ENCODE measurements at regions not wholly inside any gene's neighbourhood (a gene's known extent, or its start where the extent isn't known, plus 50 kb on each side); places are given as distances from the start of the nearest gene placed in this dataset.

DNA sequence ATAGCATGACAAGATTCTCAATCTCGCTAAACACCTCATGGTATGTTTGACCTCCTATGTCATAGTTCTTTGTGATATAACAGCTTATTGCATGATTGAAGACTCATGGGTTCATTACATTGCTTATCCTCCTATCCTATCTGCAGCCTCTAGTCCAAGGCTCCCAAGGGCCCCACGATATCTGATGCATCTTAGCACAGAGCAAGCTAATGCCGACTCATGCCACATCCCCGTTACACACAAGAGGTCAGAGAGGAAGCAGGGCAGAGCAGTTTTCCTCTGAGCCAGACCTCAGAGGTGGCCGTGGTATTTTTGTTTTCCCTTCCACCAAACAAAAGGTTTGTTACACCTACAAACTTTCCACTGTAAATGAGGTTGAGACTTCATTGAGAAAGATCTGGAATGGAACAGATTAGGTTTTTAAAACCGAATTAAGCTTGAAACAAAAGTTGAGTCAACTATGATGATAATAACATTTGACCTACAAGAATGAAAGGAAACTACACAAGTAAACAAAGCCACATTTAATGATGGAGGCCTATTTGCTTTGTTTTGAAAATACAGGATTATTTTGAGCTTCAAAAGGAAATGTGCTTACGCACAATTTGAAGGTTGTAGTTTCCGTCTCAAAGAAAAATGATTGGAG lies 133.9 kb upstream of the MYLIP start:
- no peak for DNase-seq (ENCODE audit: low spot score)

DNA sequence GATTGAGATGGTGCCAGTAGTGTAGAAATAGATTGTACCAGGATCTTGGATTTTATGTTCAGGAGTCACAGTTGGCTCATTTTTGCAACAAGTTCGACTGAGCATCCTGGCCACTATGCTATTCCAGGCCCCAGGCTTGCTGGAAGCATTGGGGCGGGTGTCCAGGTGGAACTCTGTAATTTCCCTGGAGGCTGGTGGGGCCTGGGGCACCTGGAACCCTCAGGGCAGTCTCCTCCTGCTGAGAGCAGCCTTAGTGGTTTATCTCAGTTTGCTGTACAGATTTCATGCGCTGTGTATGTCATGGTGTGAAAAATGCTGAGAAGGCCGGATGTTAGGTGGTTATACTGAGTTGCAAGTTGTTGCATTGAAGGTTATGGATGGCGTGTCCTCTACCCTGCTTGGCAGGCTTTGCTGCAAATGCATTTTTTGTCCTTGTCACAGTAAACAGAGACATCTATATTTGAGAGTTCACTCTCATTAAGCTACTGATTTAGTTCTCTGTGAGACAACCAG lies 135.1 kb upstream of the MYLIP start:
- no peak for DNase-seq (ENCODE audit: low spot score)

DNA sequence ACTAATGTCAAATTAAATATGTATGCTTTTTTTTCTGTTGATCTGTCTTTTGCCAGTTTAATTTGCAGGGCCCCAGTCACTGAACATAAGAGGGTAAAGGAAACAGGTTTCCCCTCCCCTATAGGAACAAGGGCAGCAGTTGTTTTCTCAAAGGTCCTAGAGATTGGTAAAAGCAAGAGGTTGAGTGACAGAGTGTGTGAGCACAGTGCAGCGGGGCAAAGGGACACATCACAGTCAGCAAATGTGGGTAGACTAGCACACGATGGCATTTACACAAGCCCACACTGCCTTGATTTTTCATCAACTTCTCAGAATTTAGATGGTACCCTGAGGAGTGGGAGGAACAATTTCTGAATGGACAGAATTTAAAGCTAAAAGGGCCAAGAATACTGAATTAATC lies 138.7 kb upstream of the MYLIP start:
- no peak for DNase-seq (ENCODE audit: low spot score)

DNA sequence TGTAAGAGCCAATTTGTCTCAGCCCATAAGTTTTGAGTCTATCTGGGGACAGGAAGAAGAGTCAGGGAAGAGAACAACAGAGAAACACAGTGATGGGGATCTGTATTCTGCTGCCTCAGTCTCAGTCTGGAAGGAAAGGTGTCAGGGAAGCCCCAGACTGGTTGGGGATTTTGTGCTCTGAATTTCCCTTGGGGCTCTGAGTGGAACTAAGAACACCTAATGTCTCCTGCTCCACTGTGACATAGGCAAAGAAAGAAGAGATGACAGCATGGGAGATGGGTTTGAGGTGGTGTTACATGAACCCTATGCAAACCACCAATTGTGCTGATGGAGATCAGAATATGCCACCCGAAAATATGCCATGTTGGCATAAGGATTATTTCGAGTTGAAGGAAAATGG lies 139.5 kb upstream of the MYLIP start:
- DNase-seq (ENCODE audit: low spot score) = no peak

DNA sequence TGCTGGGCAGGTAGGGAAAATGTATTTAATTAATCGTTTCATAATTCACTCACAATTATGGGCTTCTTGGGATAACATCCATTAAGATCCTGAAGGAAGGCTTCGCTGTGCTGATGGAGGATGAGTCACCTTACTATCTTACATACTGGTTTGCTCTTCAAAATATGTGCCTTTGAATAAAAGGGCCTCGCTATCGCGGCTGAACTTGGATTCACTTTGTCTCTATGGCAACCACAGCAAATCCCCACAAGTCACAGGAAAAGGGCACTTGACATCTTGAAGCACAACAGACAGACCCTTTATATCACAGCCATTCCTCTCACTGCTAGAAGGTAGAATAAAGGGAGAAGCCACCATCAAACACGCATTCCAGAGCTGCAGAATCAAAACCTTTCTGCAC lies 141.3 kb upstream of the MYLIP start:
- DNase-seq (ENCODE audit: low spot score) = peak; percentile 38

DNA sequence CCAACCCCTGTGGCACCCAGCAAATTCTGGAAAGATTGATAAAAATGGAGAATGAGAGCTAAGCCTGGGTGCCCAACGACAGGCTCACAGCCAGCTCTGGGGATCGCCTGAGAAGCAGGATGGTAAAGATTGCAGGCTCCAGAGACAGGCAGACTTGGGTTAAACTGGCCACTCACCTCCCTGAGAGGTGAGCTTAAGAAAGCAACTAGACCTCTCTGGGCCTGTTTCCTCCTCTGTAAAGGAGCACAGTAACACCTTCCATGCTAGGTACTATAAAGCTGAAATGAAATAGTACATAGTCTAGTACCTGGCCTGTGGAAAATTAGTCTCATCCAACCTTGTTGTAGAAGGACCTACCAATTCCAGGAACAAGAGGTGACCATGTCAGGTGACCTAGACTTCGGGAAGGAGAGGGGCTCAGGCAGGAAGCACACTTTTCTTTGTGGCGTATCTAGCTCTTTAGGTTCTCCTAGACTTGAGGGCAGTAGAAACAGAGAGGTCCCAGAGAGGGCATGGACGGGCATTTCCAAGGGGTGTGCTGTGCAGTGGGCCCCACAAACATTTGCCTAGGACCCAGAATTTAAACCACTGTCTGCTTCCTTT lies 142.8 kb upstream of the MYLIP start:
- no peak for DNase-seq (ENCODE audit: low spot score)

DNA sequence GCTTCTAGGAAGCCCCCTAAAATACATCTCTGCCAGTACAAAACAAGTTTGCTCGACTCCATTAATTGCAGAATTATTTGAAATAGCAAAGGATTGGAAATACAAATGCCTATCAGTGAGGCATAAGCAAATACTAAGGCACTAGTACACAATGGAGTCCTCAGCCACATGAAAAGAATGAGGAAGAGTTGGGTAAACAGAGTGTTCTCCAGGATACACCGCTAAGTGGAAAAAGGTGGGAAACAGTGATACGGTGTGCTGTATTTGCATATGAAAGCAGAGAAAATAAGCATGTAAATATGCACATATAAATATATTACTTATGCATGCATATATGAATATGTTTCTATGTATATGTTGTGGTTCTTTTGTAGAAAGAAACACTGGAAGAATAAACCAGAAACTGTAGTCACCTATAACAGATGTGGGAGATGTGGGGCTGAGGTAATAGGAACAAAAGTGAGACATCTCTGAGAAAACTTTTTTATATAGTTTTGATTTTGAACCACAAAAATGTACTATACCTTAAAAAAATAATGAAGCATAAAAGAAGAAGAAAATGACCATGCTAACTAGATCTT lies 143.4 kb upstream of the MYLIP start:
- no peak for DNase-seq (ENCODE audit: low spot score)

DNA sequence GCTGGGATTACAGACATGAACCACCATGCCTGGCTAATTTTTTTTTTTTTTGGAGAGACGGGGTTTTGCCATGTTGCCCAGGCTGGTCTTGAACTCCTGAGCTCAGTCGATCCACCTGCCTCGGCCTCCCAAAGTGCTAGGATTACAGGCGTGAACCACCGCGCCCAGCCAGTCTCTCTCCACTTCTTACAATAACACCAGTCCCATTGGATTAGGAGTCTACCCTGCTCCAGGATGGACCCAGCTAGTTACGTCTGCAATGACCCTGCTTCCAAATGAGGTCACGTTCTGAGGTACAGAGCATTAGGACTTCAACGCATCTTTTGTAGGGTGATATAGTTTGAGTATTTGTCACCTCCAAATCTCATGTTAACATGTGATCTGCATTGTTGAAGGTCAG lies 146.9 kb upstream of the MYLIP start:
- DNase-seq (ENCODE audit: low spot score) = no peak

DNA sequence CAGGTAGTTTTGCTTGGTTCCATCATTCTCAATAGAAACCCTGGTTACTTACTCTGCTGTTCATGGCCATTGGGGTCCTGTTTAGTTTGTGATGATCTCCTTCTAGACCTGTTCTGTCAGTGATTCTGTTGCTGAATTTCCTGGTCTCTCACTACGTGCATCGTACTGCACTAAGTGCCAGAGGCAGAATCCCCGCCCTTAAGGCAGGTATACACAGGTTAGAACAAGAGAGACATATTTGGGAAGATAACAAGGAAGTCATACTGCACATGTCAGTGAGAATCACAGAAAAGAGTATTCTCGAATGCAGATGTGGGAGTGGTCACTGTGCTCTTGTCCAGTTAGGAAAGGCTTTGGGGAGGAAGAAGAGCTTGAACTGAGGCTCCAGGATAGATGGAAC lies 148.1 kb upstream of the MYLIP start:
- DNase-seq (ENCODE audit: low spot score) = no peak

DNA sequence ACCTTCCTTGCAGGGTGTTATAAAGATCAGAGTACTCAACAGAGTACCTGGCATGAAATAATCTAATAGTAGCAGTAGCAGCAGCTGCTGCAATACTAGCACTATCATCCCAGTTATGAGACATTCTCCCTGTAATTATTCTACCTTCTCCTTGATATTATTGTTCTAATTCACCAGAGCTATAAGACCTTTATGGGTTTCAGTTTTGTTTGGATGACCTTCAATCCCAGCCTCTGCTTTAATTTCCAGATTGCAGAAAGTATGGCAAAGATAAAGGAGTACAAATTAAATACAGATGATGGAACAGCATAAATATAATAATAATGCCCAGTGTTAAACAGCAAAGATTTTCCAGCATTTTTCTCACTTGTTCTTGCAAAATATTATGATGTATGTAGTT lies 150.5 kb upstream of the MYLIP start:
- DNase-seq (ENCODE audit: low spot score) = no peak

DNA sequence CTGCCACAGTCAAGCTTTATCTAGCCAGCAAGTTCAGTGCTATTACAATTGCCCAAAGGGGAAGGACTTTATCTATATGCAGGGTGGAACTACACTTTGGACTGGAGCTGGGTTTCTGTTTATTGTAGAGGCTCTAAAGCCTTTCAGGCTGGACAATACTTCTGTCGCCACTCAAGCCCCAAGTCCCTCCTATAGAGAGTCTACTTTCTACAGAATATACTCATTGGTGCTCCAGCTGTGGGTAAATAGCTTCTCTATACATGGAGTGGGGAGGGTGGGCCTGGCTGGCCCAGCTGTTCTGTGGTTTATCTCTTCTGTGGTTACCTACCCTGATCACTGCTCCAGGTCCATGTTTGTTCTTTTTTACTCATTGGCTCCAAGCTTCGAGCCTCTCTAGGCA lies 151.8 kb upstream of the MYLIP start:
- no peak for DNase-seq (ENCODE audit: low spot score)

DNA sequence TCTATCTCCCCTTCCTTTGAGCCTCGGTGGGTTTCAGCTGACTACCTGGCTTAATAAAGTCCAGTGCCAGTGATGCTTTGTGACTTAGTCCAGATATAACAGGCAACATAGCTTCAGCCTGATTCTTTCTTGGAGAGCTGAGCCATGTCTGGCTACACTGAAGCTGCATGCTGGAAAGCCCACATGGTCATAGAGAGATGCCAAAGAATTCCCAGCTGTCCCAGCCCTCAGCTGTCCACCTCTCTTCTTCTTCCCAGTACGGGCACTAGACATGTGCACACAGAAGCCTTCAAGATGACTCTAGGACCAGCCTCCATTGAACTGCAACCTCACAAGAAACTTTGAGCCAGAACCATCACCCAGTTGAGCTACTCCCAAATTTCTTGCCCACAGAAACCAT lies 154.1 kb upstream of the MYLIP start:
- no peak for DNase-seq (ENCODE audit: low spot score)

DNA sequence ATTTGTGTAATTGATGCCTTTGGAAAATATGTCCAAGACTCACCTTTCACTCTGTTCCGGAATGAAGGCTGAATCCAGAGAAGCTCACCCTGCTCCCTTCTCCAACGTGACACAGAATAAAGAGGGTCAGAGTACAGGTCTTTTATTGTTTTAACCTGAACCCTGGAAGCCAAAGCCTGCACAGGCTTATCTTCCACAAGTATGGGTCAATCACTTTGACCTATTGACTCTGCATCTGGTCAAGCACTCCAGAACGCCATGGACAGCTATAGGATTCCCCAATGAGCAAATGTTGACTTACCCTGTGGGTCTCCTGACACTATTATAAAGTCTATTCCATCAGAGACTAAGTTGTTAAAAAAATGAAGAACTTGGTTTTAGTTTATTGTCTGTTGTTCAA lies 158.4 kb upstream of the MYLIP start:
- DNase-seq (ENCODE audit: low spot score) = no peak

DNA sequence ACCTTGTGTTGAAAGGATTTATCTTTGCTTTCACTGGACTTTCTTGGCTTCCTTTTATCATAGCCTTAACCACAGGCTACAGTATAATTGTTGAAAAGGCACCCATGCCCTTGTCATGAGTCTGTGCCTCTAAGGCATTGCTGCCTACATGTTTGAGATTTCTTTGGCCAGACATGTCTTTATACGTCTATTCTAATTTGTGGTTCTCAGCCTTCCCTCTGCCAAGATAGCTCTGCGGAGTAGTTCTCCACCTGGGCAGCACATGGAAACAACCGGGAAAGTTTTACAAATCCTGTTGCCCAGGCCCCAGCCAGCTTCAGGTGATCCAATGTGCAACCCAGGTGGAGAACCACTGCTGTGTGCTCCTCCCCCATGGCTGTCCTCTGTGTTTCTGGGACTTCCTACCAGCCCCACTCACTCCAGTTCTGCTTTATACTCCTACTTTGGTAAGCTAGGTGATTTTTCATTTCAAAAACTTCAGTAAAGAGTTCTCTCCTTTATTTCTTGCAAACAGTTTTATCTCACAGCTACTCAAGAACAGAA lies 159.6 kb upstream of the MYLIP start:
- DNase-seq (ENCODE audit: low spot score) = no peak

DNA sequence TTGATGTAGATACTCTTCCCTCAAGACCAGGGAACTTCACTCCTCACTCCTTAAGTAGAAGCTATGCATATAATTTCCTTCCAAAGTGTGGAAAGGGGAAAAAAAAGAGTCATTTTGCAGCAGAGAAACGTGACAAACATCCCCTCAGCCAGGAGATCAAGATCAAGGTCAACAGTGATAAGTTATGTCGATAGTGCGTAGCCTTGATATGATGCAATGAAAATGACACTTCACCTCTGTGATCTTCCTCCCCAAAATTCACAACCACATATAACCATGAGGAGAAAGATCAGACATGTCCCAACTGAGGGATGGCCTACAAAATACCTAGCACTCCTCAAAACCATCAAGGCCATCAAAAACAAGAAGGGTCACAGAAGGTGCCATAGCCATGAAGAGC lies 160.4 kb upstream of the MYLIP start:
- DNase-seq (ENCODE audit: low spot score) = no peak

DNA sequence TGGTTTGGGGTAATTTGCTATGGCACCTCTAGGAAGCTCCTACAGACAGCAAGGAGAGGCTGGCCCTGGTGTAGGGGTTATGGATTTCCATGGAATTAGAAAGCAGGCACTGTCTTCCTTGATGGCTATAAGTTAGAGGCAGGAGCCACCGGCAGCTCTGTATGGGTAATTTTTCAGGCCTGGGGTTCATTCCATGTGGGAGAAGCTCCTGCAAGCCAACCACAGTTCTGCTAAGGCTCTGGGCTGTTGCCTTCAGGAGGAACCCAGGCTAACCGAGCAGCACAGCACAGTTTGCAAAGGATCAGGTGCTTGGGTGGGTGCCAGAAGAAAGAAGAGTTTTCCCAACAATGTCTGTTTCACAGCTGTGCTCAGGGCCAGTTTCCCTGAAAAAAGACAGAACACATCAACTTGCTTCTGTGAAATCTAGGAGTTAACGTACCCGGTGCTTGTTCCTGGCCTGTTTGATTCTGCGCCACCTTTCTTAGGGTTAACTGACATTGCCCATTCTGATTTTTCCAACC lies 162.8 kb upstream of the MYLIP start:
- DNase-seq (ENCODE audit: low spot score) = no peak

DNA sequence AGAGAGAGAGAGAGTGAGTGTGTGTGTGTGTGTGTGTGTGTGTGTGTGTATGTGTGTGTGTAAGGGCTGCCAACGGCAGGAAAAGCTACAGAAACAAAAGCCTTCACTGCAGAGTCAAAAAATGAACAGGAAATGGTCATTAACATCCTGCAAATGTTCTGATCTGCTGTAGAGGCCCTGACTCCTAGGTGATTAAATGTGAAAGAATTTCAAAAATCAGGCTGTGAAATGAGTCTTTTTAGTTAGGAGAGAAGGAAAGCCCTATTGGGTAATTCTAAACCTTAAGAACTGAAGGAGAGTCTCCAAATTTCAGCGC lies 166.5 kb upstream of the MYLIP start:
- peak; percentile 65 for DNase-seq (ENCODE audit: low spot score)

DNA sequence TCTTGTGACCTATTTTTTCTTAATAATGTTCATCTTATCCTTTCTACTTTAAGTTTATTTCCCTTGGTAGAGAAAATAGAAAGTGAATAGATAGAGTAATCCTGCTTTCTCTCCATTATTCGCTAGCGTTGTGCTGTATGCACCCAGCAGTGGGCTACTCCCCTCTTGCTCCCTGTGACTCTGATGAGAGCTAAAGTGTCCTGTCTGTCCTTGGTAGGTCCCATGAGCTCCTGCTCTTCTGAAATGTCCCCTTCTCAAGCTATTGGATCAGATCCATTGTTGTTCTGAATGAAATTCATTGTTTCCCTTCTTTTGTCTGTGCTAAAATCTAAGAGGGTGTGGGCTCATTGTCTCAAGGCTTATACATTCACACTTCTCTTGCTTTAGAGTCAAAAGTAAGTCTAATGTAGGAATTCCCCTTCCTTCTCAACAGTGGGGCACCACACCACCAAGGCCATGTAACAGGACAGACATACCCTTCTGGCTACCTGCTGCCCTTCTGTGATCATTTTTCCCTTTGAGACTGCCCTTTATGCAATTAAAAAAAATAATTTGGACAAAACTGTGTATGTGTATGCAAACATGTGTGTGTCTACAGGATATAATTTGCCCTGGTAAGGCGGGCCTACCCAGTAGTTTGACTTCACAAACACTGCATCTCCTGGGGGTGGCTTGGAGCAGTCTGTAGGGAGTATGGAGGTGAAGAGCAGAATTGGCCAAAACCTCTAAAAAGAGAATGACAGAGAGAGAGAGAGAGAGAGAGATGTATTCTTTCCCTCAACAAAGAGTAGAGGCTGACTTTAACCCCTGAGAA lies 167.0 kb upstream of the MYLIP start:
- no peak for DNase-seq (ENCODE audit: low spot score)

DNA sequence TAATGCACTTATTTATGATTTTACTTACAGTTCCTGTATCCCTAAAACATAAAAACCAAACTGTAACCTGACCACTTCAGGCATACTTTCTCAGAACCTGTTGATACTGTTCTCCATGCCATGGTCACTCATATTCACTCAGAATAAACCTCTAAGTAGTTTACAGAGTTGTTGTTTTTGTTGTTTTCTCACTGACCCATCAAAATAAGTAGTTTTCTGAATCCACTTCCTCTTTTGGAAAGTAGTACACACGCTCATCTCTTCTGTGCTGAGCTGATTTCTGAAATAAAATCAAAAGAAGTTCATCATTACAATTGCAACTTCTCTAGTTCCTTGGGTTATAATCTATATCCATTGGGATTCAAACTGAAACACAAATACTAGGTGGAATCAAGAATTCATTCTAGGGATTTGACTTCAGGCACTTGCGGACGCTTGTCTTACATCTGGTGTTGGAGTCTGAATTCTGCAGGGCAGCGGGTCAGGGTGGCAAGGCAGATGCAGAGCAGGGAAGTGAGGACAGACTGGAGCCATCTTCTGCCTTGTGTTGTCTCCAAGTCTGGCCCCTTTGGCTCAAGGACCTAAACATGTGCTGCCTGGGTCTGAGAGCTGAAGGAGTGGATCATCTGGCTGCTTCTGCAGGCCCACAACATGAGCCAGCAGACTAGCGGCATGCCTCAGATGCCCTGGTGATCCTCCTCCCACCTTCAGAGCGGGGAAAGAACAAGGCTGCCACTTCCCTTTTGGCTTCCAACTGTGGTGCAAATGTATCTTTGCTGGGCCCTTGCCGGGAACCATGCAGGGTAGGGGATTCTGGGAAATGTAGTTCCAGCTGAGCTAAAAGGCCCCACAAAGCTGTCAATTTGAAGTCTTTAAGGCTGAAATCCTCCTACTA lies 167.9 kb upstream of the MYLIP start:
- DNase-seq (ENCODE audit: low spot score) = no peak

DNA sequence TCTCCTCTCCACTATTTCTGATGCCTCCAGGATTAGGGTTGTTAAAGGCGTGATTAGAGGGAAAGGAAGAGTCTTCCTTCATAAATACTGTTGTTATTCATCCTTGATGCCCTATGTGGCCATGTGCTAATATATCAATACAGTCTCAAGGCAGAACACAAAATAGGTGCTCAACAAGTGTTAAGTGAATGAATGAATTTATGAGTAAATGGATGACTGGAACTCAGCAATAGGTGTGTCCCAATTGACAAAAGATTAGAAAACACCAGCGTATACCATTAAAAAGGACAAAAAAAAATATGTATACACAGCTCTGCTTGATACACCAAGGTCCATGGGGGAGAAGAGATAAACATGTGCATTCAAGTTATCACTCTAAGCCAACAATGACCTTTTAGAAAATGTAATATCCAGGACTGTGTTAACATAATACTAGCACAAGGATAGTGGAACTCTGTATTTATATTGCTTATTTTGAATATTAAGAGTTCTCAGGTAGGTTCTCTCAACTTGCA lies 171.2 kb upstream of the MYLIP start:
- DNase-seq (ENCODE audit: low spot score) = no peak
